ENCODE measurements at regions not wholly inside any gene's neighbourhood (a gene's known extent, or its start where the extent isn't known, plus 50 kb on each side); places are given as distances from the start of the nearest gene placed in this dataset.

DNA sequence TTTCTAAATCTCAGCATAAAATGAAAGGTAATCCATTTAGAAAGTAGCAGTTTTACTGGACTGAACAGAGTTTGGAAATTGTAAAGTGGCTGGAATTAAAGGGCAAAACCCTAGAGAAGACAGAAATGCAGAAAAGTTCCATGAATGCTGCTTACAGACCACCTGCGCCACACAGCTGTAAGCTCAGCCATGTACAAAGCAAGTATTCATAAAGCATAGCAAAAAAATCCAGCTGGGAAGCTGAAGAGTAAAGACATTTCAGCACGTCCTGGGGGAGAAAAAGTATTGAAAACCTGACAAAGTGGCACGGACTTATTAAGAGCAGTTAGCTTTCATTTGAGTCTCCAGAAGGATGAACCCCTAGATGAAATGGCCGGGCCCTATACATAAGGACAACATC lies 220.1 kb upstream of the CNTN5 start:
- no peak for TF ChIP-seq POLR2AphosphoS5 (IDR thresholded peaks at IDR 0.05)
- no peak for TF ChIP-seq POLR2A (IDR thresholded peaks at IDR 0.05)
- TF ChIP-seq, protein P1, sequence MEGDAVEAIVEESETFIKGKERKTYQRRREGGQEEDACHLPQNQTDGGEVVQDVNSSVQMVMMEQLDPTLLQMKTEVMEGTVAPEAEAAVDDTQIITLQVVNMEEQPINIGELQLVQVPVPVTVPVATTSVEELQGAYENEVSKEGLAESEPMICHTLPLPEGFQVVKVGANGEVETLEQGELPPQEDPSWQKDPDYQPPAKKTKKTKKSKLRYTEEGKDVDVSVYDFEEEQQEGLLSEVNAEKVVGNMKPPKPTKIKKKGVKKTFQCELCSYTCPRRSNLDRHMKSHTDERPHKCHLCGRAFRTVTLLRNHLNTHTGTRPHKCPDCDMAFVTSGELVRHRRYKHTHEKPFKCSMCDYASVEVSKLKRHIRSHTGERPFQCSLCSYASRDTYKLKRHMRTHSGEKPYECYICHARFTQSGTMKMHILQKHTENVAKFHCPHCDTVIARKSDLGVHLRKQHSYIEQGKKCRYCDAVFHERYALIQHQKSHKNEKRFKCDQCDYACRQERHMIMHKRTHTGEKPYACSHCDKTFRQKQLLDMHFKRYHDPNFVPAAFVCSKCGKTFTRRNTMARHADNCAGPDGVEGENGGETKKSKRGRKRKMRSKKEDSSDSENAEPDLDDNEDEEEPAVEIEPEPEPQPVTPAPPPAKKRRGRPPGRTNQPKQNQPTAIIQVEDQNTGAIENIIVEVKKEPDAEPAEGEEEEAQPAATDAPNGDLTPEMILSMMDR (IDR thresholded peaks at IDR 0.05): no peak
- no peak for TF ChIP-seq EP300 (IDR thresholded peaks at IDR 0.05; ENCODE audit: low read depth)
